HepG2 (cell line): ENCODE measurements at regions not wholly inside any gene's neighbourhood (a gene's known extent, or its start where the extent isn't known, plus 50 kb on each side); places are given as distances from the start of the nearest gene placed in this dataset.

Experiments
- ATAC-seq: fragments of 200-7000 bp; cut with Tn5 transposase; 3 replicates; pipeline ENCODE4 v1.9.1; 2020; ENCODE audit warnings: mild to moderate bottlenecking, moderate library complexity
- BruUV-seq: library from RNA; stranded (reverse); fragments of 400-500 nt; replicated peaks from 2 replicates; lab custom pipeline; 2021; lab: Mats Ljungman, UMichigan
- CTCF ChIA-PET: fragments of 300-600 bp; formaldehyde crosslinking; extraction: SDS; loops from one replicate; lab custom pipeline; 2021; ENCODE audit warnings: low total read pairs, inconsistent platforms, low intra/inter-chr PET ratio; lab: Yijun Ruan, JAX
- POLR2A ChIA-PET: fragments of 350-600 bp; sonication (Branson Sonifier 250); formaldehyde crosslinking; loops from one replicate; lab custom pipeline; 2020; ENCODE audit warnings: antibody characterized with exemption, inconsistent platforms; lab: Yijun Ruan, JAX
- DNase-seq: peaks from one replicate; pipeline ENCODE4 v3.0.0-alpha.2; 2015; ENCODE audit warnings: low spot score
- FAIRE-seq: peaks from 3 replicates; lab custom pipeline; 2011; peaks lifted over from hg19 to GRCh38; lab: Jason Lieb, UNC
- H2AFZ ChIP-seq: one replicate; pipeline ENCODE4 v1.6.1; 2011; ENCODE audit warnings: low read length, inconsistent platforms
- H3K27ac ChIP-seq: fragments of 300-600 bp; 3 replicates; pipeline ENCODE4 v1.8.0; 2011; ENCODE audit warnings: mixed run types, mild to moderate bottlenecking, mixed read lengths, low read length, inconsistent platforms; ENCODE audit not compliant: insufficient read depth; ENCODE audit errors: extremely low read length
- H3K27me3 ChIP-seq, 2 experiments: fragments of 200-600 bp in 1 of 2; 2 replicates in 1 of 2; 3 replicates in 1 of 2; pipeline versions ENCODE4 v1.6.0 to v1.8.0; 2011; ENCODE audit warnings: low read length in 2 of 2, mild to moderate bottlenecking in 2 of 2, moderate library complexity in 2 of 2, inconsistent platforms in 1 of 2; ENCODE audit not compliant: insufficient read depth in 2 of 2, control insufficient read depth in 1 of 2
- H3K36me3 ChIP-seq, 2 experiments: fragments of 200-600 bp in 1 of 2; replicated peaks in 1 of 2; 2 replicates in 1 of 2; 3 replicates in 1 of 2; pipeline versions ENCODE4 v1.5.1 to v1.8.0; 2011; ENCODE audit warnings: low read length in 2 of 2, inconsistent platforms in 1 of 2; ENCODE audit not compliant: insufficient read depth in 2 of 2, control insufficient read depth in 1 of 2
- H3K4me1 ChIP-seq: 2 replicates; pipeline ENCODE4 v1.5.1; 2012; ENCODE audit warnings: low read length, inconsistent platforms; ENCODE audit not compliant: insufficient read depth
- H3K4me2 ChIP-seq: 2 replicates; pipeline ENCODE4 v1.6.0; 2011; ENCODE audit warnings: low read depth, low read length, inconsistent platforms
- H3K4me3 ChIP-seq, 3 experiments: fragments of 200-600 bp in 1 of 3; sonication (generic), shearing (Covaris generic) in 1 of 3; replicated peaks in 1 of 3; 2 replicates each; pipeline ENCODE4 v1.5.1; 2011 to 2016; ENCODE audit warnings: low read length in 3 of 3, inconsistent platforms in 2 of 3, low read depth in 2 of 3, mild to moderate bottlenecking in 2 of 3, control low read depth in 1 of 3, mixed read lengths in 1 of 3; ENCODE audit not compliant: insufficient read depth in 1 of 3
- H3K79me2 ChIP-seq: one replicate; pipeline ENCODE4 v1.6.1; 2011; ENCODE audit warnings: low read length, inconsistent platforms; ENCODE audit not compliant: insufficient read depth
- H3K9ac ChIP-seq: 2 replicates; pipeline ENCODE4 v1.6.0; 2011; ENCODE audit warnings: mild to moderate bottlenecking, low read depth, low read length, inconsistent platforms; ENCODE audit not compliant: insufficient read depth
- H3K9me3 ChIP-seq: 2 replicates; pipeline ENCODE4 v1.5.1; 2012; ENCODE audit warnings: mild to moderate bottlenecking, low read length
- H4K20me1 ChIP-seq: 2 replicates; pipeline ENCODE4 v1.6.0; 2011; ENCODE audit warnings: inconsistent platforms, mild to moderate bottlenecking, low read length, moderate library complexity; ENCODE audit not compliant: insufficient read depth
- ELF4 ChIP-seq: sonication (generic); formaldehyde crosslinking; IDR thresholded peaks from 2 replicates; pipeline ENCODE4 v1.5.0; 2020; ENCODE audit warnings: missing genetic modification reagents, mild to moderate bottlenecking, moderate library complexity, borderline replicate concordance
- FLYWCH1 ChIP-seq: sonication (generic); formaldehyde crosslinking; IDR thresholded peaks from 2 replicates; pipeline ENCODE4 v1.8.1; 2023; ENCODE audit warnings: mild to moderate bottlenecking, missing genetic modification reagents
- HBP1 ChIP-seq: IDR thresholded peaks from 2 replicates; pipeline ENCODE4 v1.6.1; 2016; ENCODE audit warnings: low read depth, control low read depth
- IRF9 ChIP-seq: sonication (generic); formaldehyde crosslinking; IDR thresholded peaks from 2 replicates; pipeline ENCODE4 v1.8.0; 2022; ENCODE audit warnings: missing genetic modification reagents, mild to moderate bottlenecking, borderline replicate concordance
- SIN3B ChIP-seq: fragments of 150-350 bp; IDR thresholded peaks from 2 replicates; pipeline ENCODE4 v1.6.1; 2014; ENCODE audit warnings: low read length
- TFDP2 ChIP-seq: sonication (generic); formaldehyde crosslinking; IDR thresholded peaks from 2 replicates; pipeline ENCODE4 v1.4.0; 2020; ENCODE audit warnings: missing genetic modification reagents
- ZBTB8A ChIP-seq: sonication (generic); formaldehyde crosslinking; IDR thresholded peaks from 2 replicates; pipeline ENCODE4 v1.4.0; 2020; ENCODE audit warnings: mild to moderate bottlenecking, low read depth, missing genetic modification reagents, borderline replicate concordance
- ZGPAT ChIP-seq: IDR thresholded peaks from 2 replicates; pipeline ENCODE4 v1.6.1; 2016; ENCODE audit warnings: mild to moderate bottlenecking
- ZKSCAN5 ChIP-seq: sonication (generic); formaldehyde crosslinking; IDR thresholded peaks from 2 replicates; pipeline ENCODE4 v1.5.1; 2020; ENCODE audit warnings: mild to moderate bottlenecking, missing genetic modification reagents
- ZMAT3 ChIP-seq: sonication (generic); formaldehyde crosslinking; conservative IDR thresholded peaks from 2 replicates; pipeline ENCODE4 v1.7.0; 2021; ENCODE audit warnings: missing genetic modification reagents
- ZNF136 ChIP-seq: sonication (generic); formaldehyde crosslinking; IDR thresholded peaks from 2 replicates; pipeline ENCODE4 v1.8.1; 2022; ENCODE audit warnings: low read depth, mild to moderate bottlenecking, moderate library complexity, missing genetic modification reagents
- ZNF256 ChIP-seq: sonication (generic); formaldehyde crosslinking; conservative IDR thresholded peaks from 2 replicates; pipeline ENCODE4 v1.4.0; 2020; ENCODE audit warnings: missing genetic modification reagents
- ZNF569 ChIP-seq: sonication (generic); formaldehyde crosslinking; IDR thresholded peaks from 2 replicates; pipeline ENCODE4 v1.5.0; 2020; ENCODE audit warnings: mild to moderate bottlenecking, missing genetic modification reagents, moderate library complexity, borderline replicate concordance
- ZNF597 ChIP-seq: sonication (generic); formaldehyde crosslinking; IDR thresholded peaks from 2 replicates; pipeline ENCODE4 v1.5.0; 2020; ENCODE audit warnings: missing genetic modification reagents
- ZNF616 ChIP-seq: sonication (generic); formaldehyde crosslinking; IDR thresholded peaks from 2 replicates; pipeline ENCODE4 v1.5.0; 2020; ENCODE audit warnings: low read depth, mild to moderate bottlenecking, missing genetic modification reagents
- ZNF800 ChIP-seq: sonication (generic); formaldehyde crosslinking; IDR thresholded peaks from 2 replicates; pipeline ENCODE4 v1.4.0; 2020; ENCODE audit warnings: missing genetic modification reagents
- WGBS: methylation state at CpG from one replicate; pipeline ENCODE4 v1.1.6; 2017; ENCODE audit warnings: low lambda C conversion rate; 5-methylcytosine and 5-hydroxymethylcytosine counted together
- in situ Hi-C: cut with HindIII; loops from 2 replicates; pipeline ENCODE4 v1.10.0; 2017; ENCODE audit warnings: low pct_unique_long_range_greater_than_20kb; ENCODE audit not compliant: extremely low pct_ligation_motif_present
- intact Hi-C: fragments of 100-400 bp; cut with micrococcal nuclease; formaldehyde crosslinking; loops from one replicate; pipeline ENCODE4 v1.10.0; 2022; ENCODE audit not compliant: unreplicated experiment

- TF ChIP-seq ZNF569 (CRISPR knock-in tag) (no peak), ZNF597 (no peak), ZNF136 (CRISPR knock-in tag) (no peak)
These were observed 71.9 kb upstream of the C11orf87 start (continued) for GRCh38 chr11:109350091-109350490.

GRCh38 chr11:109362059-109362458 is 59.9 kb upstream of the C11orf87 start:
- FAIRE-seq (no peak), DNase-seq (no peak), ATAC-seq (no peak)
- Histone ChIP-seq H2AFZ (no peak overlapping the region), H3K27ac (no peak overlapping the region), H3K4me2 (no peak overlapping the region), H4K20me1 (no peaks in the 10 kb centered on the region), H3K9ac (no peak overlapping the region), H3K36me3 (no peaks in the 10 kb centered on the region), H3K9me3 (no peaks in the 10 kb centered on the region), H3K79me2 (no peaks in the 10 kb centered on the region), H3K27me3 (no peaks in the 10 kb centered on the region), H3K4me1 (no peaks in the 10 kb centered on the region), H3K4me3 (no peak overlapping the region)
- in situ Hi-C loops = no loop called here
- CTCF ChIA-PET = no interaction called here
- POLR2A ChIA-PET = no interaction called here
- BruUV-seq = no TSS peak
- whole genome bisulfite sequencing = 4% methylated on average over 3 of the region's 3 CpGs
- intact Hi-C loops = no loop called here
- no peak for TF ChIP-seq IRF9 (CRISPR knock-in tag)
- TF ChIP-seq FLYWCH1 (CRISPR knock-in tag) = no peak
- no peak for TF ChIP-seq ELF4
- TF ChIP-seq HBP1 (CRISPR knock-in tag) = no peak
- no peak for TF ChIP-seq ZNF256 (CRISPR knock-in tag)
- TF ChIP-seq SIN3B = no peak
- no peak for TF ChIP-seq TFDP2 (CRISPR knock-in tag)
- no peak for TF ChIP-seq ZGPAT (CRISPR knock-in tag)
- no peak for TF ChIP-seq ZNF800 (CRISPR knock-in tag)
- TF ChIP-seq ZKSCAN5 = no peak
- no peak for TF ChIP-seq ZMAT3 (CRISPR knock-in tag)
- TF ChIP-seq ZBTB8A (CRISPR knock-in tag) = no peak
- no peak for TF ChIP-seq ZNF616 (CRISPR knock-in tag)
